ENCODE measurements at regions not wholly inside any gene's neighbourhood (a gene's known extent, or its start where the extent isn't known, plus 50 kb on each side); places are given as distances from the start of the nearest gene placed in this dataset.

- no peak for TF ChIP-seq CTCF (IDR thresholded peaks at IDR 0.05)
- TF ChIP-seq POLR2AphosphoS5 (IDR thresholded peaks at IDR 0.05; ENCODE audit: low read depth, low read length): no peak
- no peak for TF ChIP-seq REST (IDR thresholded peaks at IDR 0.05; ENCODE audit: insufficient read depth in 1 of 2, low read depth in 2 of 2, low read length in 1 of 2)
Measured at GRCh38 chr9:130766021-130766926, 68.8 kb upstream of the ABL1 start.

All from Panc1 (cell line).